HG03565 (cell line): ENCODE measurements at regions not wholly inside any gene's neighbourhood (a gene's known extent, or its start where the extent isn't known, plus 50 kb on each side); places are given as distances from the start of the nearest gene placed in this dataset.
"Not testable (repeated sequence)": the region's sequence is repeated elsewhere in the genome, so short reads cannot be mapped to it uniquely, and the experiment has no call there.

Source experiments
- ATAC-seq: cut with Tn5 transposase; IDR thresholded peaks from one replicate; pipeline ENCODE4 v1.9.1; 2021; ENCODE audit warnings: mild to moderate bottlenecking, moderate library complexity; ENCODE audit not compliant: unreplicated experiment

- not testable (repeated sequence) for ATAC-seq
These were observed 222.7 kb upstream of the CDH8 start for GRCh38 chr16:62258931-62259435.

- no peak for ATAC-seq
These were observed 220.2 kb upstream of the CDH8 start for GRCh38 chr16:62256406-62256805.

- no peak for ATAC-seq
These were observed 218.6 kb upstream of the CDH8 start for GRCh38 chr16:62254847-62255246.

- ATAC-seq: no peak
These were observed 218.1 kb upstream of the CDH8 start for GRCh38 chr16:62254372-62254771.

GRCh38 chr16:62253966-62254365 is 217.7 kb upstream of the CDH8 start:
- ATAC-seq: no peak

GRCh38 chr16:62249069-62249468 is 212.8 kb upstream of the CDH8 start:
- no peak for ATAC-seq

GRCh38 chr16:62240722-62241121 is 204.5 kb upstream of the CDH8 start:
- no peak for ATAC-seq

GRCh38 chr16:62225675-62226074 is 189.4 kb upstream of the CDH8 start:
- ATAC-seq: peak; percentile 97

GRCh38 chr16:62224646-62225209 is 188.5 kb upstream of the CDH8 start:
- ATAC-seq: no peak

- ATAC-seq: no peak
These were observed 180.6 kb upstream of the CDH8 start for GRCh38 chr16:62216837-62217236.

GRCh38 chr16:62213763-62214162 is 177.5 kb upstream of the CDH8 start:
- ATAC-seq: no peak

GRCh38 chr16:62208934-62209333 is 172.7 kb upstream of the CDH8 start:
- ATAC-seq: no peak

- ATAC-seq: no peak
These were observed 169.2 kb upstream of the CDH8 start for GRCh38 chr16:62205459-62205858.

- ATAC-seq: no peak
These were observed 165.7 kb upstream of the CDH8 start for GRCh38 chr16:62201911-62202310.

GRCh38 chr16:62194828-62195227 is 158.6 kb upstream of the CDH8 start:
- no peak for ATAC-seq

- no peak for ATAC-seq
These were observed 154.2 kb upstream of the CDH8 start for GRCh38 chr16:62190426-62190825.

GRCh38 chr16:62177351-62178203 is 141.3 kb upstream of the CDH8 start:
- ATAC-seq: no peak

- ATAC-seq: no peak
These were observed 134.4 kb upstream of the CDH8 start for GRCh38 chr16:62170642-62171041.

- no peak for ATAC-seq
These were observed 131.3 kb upstream of the CDH8 start for GRCh38 chr16:62167551-62167950.

GRCh38 chr16:62157544-62157943 is 121.3 kb upstream of the CDH8 start:
- no peak for ATAC-seq

GRCh38 chr16:62156971-62157370 is 120.7 kb upstream of the CDH8 start:
- no peak for ATAC-seq

- no peak for ATAC-seq
These were observed 113.4 kb upstream of the CDH8 start for GRCh38 chr16:62149631-62150030.
